ENCODE measurements at regions not wholly inside any gene's neighbourhood (a gene's known extent, or its start where the extent isn't known, plus 50 kb on each side); places are given as distances from the start of the nearest gene placed in this dataset.

DNA sequence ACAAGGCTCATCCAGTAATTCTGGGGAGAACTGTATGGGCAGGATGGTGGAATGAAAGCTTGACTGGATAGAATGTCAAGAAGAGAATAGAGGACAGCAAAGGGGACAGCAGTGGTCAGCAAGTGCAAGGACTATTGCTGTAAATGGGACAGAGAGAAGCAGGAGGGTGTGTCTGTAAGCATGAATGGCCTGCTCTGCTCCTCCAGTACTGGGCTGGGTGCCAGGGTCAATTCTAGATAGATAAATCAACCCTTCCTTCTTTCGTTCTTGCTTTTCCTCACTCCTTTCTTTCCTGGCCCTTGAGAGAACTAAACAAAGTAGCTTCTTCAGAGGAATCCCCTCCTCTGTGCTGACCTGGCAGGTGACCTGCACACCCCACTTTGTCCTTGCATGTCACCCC is 1019.2 kb downstream of the BCL11B start:
- dilution Hi-C loops (cut with MboI; ENCODE audit: extremely low pct_ligation_motif_present, low sequenced_read_pairs) (no loop called here), intact Hi-C loops (cut with micrococcal nuclease) (no loop called here)
- peaks cover 6% of the 10 kb centered on the region for H3K9me3 ChIP-seq (replicated peaks; ENCODE audit: control insufficient read depth, insufficient read depth, low read length)
- no peak for TF ChIP-seq FOS (IDR thresholded peaks at IDR 0.05; ENCODE audit: borderline replicate concordance, insufficient read depth, low read length)
- no peak for TF ChIP-seq POLR2AphosphoS5 (IDR thresholded peaks at IDR 0.05; ENCODE audit: insufficient read depth, low read depth, low read length)
- TF ChIP-seq GATA2 (IDR thresholded peaks at IDR 0.05; ENCODE audit: insufficient read depth, insufficient read length, low read depth, low read length) = no peak
- H3K27ac ChIP-seq (ENCODE audit: insufficient read depth, low read depth, low read length) = no peak overlapping the region
- no peak overlapping the region for H3K4me3 ChIP-seq (replicated peaks in 1 of 3; ENCODE audit: insufficient read depth in 1 of 3, low read depth in 1 of 3, low read length in 3 of 3)
- ChIA-PET CTCF (no interaction called here), POLR2A (no interaction called here)
- no peaks in the 10 kb centered on the region for H3K79me2 ChIP-seq (ENCODE audit: control insufficient read depth, insufficient read depth, low read length)
- H3K27me3 ChIP-seq (ENCODE audit: control insufficient read depth in 2 of 2, insufficient read depth in 2 of 2, low read length in 2 of 2) = no peaks in the 10 kb centered on the region
- no peaks in the 10 kb centered on the region for H3K36me3 ChIP-seq (ENCODE audit: control insufficient read depth in 2 of 2, extremely low read depth in 1 of 2, insufficient read depth in 2 of 2, low read length in 2 of 2)
- H3K9ac ChIP-seq (replicated peaks; ENCODE audit: extremely low read depth, insufficient read depth, low read length) = no peak overlapping the region
- BruUV-seq (replicated peaks) = no TSS peak
- no peaks in the 10 kb centered on the region for H4K20me1 ChIP-seq (replicated peaks; ENCODE audit: control insufficient read depth, extremely low read depth, insufficient read depth, low read length)
- no peak overlapping the region for H2AFZ ChIP-seq (ENCODE audit: low read depth, low read length)
- H3K9me1 ChIP-seq (replicated peaks; ENCODE audit: control insufficient read depth, extremely low read depth, insufficient read depth, low read length) = no peaks in the 10 kb centered on the region
- no peak for DNase-seq (ENCODE audit: low read depth, low spot score)
- H3K4me1 ChIP-seq (ENCODE audit: control insufficient read depth, extremely low read depth, insufficient read depth, low read length) = no peaks in the 10 kb centered on the region
- no peak for FAIRE-seq
- H3K4me2 ChIP-seq (ENCODE audit: insufficient read depth, low read length) = no peak overlapping the region

DNA sequence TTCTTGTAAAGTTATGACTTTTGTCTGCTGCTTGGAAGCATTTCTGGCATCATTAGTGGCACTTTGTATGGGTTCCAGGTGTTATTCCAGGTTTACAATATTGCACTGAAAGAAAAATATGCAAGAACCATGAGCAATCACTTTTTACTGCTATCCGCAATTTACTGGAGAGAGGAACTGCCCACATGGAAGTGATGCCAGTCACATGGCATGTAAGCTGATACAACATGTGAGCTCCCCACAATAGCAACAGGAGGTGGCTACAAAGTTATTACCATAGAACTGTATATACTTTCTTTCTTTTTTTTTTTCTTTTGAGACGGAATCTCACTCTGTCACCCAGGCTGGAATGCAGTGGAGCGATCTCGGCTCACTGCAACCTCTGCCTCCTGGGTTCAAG is 1012.1 kb downstream of the BCL11B start:
- H3K4me1 ChIP-seq (ENCODE audit: control insufficient read depth, extremely low read depth, insufficient read depth, low read length) = no peaks in the 10 kb centered on the region
- intact Hi-C loops (cut with micrococcal nuclease) = no loop called here
- no peak for FAIRE-seq

More for the DNA sequence above, 1012.1 kb downstream of the BCL11B start:
- DNase-seq (ENCODE audit: low read depth, low spot score) = no peak
- H3K27me3 ChIP-seq (ENCODE audit: control insufficient read depth in 2 of 2, insufficient read depth in 2 of 2, low read length in 2 of 2) = no peaks in the 10 kb centered on the region
- ChIA-PET POLR2A (no interaction called here), CTCF (no interaction called here)
- no TSS peak for BruUV-seq (replicated peaks)
- no peak overlapping the region for H3K27ac ChIP-seq (ENCODE audit: insufficient read depth, low read depth, low read length)
- TF ChIP-seq POLR2A (IDR thresholded peaks at IDR 0.05; ENCODE audit: low read depth, low read length) (no peak), MYC (IDR thresholded peaks at IDR 0.05; ENCODE audit: low read depth, low read length) (no peak), POLR2AphosphoS5 (IDR thresholded peaks at IDR 0.05; ENCODE audit: insufficient read depth, low read depth, low read length) (no peak), EZH2 (IDR thresholded peaks at IDR 0.05; ENCODE audit: borderline replicate concordance, low read depth, low read length, severe bottlenecking) (no peak), JUN (IDR thresholded peaks at IDR 0.05; ENCODE audit: borderline replicate concordance, insufficient read depth, insufficient read length, low read depth) (no peak), FOS (IDR thresholded peaks at IDR 0.05; ENCODE audit: borderline replicate concordance, insufficient read depth, low read length) (no peak), GATA2 (IDR thresholded peaks at IDR 0.05; ENCODE audit: insufficient read depth, insufficient read length, low read depth, low read length) (no peak)
- TF ChIP-seq, protein P1, sequence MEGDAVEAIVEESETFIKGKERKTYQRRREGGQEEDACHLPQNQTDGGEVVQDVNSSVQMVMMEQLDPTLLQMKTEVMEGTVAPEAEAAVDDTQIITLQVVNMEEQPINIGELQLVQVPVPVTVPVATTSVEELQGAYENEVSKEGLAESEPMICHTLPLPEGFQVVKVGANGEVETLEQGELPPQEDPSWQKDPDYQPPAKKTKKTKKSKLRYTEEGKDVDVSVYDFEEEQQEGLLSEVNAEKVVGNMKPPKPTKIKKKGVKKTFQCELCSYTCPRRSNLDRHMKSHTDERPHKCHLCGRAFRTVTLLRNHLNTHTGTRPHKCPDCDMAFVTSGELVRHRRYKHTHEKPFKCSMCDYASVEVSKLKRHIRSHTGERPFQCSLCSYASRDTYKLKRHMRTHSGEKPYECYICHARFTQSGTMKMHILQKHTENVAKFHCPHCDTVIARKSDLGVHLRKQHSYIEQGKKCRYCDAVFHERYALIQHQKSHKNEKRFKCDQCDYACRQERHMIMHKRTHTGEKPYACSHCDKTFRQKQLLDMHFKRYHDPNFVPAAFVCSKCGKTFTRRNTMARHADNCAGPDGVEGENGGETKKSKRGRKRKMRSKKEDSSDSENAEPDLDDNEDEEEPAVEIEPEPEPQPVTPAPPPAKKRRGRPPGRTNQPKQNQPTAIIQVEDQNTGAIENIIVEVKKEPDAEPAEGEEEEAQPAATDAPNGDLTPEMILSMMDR (IDR thresholded peaks at IDR 0.05; ENCODE audit: extremely low read depth in 1 of 2, insufficient read depth in 1 of 2, low read depth in 1 of 2, low read length in 2 of 2) = no peak
- TF ChIP-seq, protein P2, sequence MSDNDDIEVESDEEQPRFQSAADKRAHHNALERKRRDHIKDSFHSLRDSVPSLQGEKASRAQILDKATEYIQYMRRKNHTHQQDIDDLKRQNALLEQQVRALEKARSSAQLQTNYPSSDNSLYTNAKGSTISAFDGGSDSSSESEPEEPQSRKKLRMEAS (IDR thresholded peaks at IDR 0.05; ENCODE audit: insufficient read depth, insufficient read length) = no peak
- no peaks in the 10 kb centered on the region for H4K20me1 ChIP-seq (replicated peaks; ENCODE audit: control insufficient read depth, extremely low read depth, insufficient read depth, low read length)
- no peak overlapping the region for H3K4me2 ChIP-seq (ENCODE audit: insufficient read depth, low read length)
- no peak overlapping the region for H3K9ac ChIP-seq (replicated peaks; ENCODE audit: extremely low read depth, insufficient read depth, low read length)
- no peak overlapping the region for H3K4me3 ChIP-seq (replicated peaks in 1 of 3; ENCODE audit: insufficient read depth in 1 of 3, low read depth in 1 of 3, low read length in 3 of 3)
- H3K9me1 ChIP-seq (replicated peaks; ENCODE audit: control insufficient read depth, extremely low read depth, insufficient read depth, low read length) = no peaks in the 10 kb centered on the region
- H3K79me2 ChIP-seq (ENCODE audit: control insufficient read depth, insufficient read depth, low read length) = no peaks in the 10 kb centered on the region
- no peaks in the 10 kb centered on the region for H3K36me3 ChIP-seq (ENCODE audit: control insufficient read depth in 2 of 2, extremely low read depth in 1 of 2, insufficient read depth in 2 of 2, low read length in 2 of 2)
- no peak overlapping the region for H2AFZ ChIP-seq (ENCODE audit: low read depth, low read length)
- dilution Hi-C loops (cut with MboI; ENCODE audit: extremely low pct_ligation_motif_present, low sequenced_read_pairs) = no loop called here
- H3K9me3 ChIP-seq (replicated peaks; ENCODE audit: control insufficient read depth, insufficient read depth, low read length) = no peaks in the 10 kb centered on the region
